ENCODE measurements at regions not wholly inside any gene's neighbourhood (a gene's known extent, or its start where the extent isn't known, plus 50 kb on each side); places are given as distances from the start of the nearest gene placed in this dataset.
A peak's percentile ranks its signal among the peaks of the same experiment; 100 is the strongest.

- CTCF ChIA-PET (ENCODE audit: low intra/inter-chr PET ratio): no interaction called here
- FAIRE-seq: peak; percentile 6
- no peak for TF ChIP-seq DACH1 (IDR thresholded peaks at IDR 0.05; ENCODE audit: partially characterized antibody)
- TF ChIP-seq OTX1 (CRISPR knock-in tag; IDR thresholded peaks at IDR 0.05): no peak
- TF ChIP-seq PHTF2 (CRISPR knock-in tag; IDR thresholded peaks at IDR 0.05): no peak
- no peak for TF ChIP-seq ARID1B (IDR thresholded peaks at IDR 0.05)
- TF ChIP-seq ZNF184 (CRISPR knock-in tag; IDR thresholded peaks at IDR 0.05): no peak
- no peak for TF ChIP-seq POLR3G (IDR thresholded peaks at IDR 0.05; ENCODE audit: extremely low read depth, insufficient read length, insufficient replicate concordance)
- no peak for TF ChIP-seq MTA1 (IDR thresholded peaks at IDR 0.05; ENCODE audit: borderline replicate concordance)
- TF ChIP-seq ZKSCAN8 (CRISPR knock-in tag; IDR thresholded peaks at IDR 0.05): no peak
- no peak for TF ChIP-seq PHF8 (IDR thresholded peaks at IDR 0.05; ENCODE audit: borderline replicate concordance, low read length)
- no peak for TF ChIP-seq MCM2 (IDR thresholded peaks at IDR 0.05; ENCODE audit: low read depth)
- no peak for TF ChIP-seq SRSF7 (optimal IDR thresholded peaks at IDR 0.05; ENCODE audit: low read depth, low read length)
- TF ChIP-seq NR1H2 (CRISPR knock-in tag; IDR thresholded peaks at IDR 0.05): no peak
- no peak for TF ChIP-seq GTF2F1 (IDR thresholded peaks at IDR 0.05; ENCODE audit: low read depth, low read length)
Measured at GRCh38 chr21:27519361-27519760, 552.5 kb upstream of the ADAMTS5 start.

More at GRCh38 chr21:27519361-27519760, 552.5 kb upstream of the ADAMTS5 start:
- Histone ChIP-seq H3K9me3 (replicated peaks; ENCODE audit: control insufficient read depth, insufficient read depth, low read depth, low read length) (no peaks in the 10 kb centered on the region; the same call in 1 of the 2 replicates), H2AFZ (ENCODE audit: low read depth, low read length) (no peak overlapping the region), H3K4me2 (ENCODE audit: insufficient read depth, low read length) (no peak overlapping the region), H3K4me1 (replicated peaks in 1 of 2; ENCODE audit: control insufficient read depth in 2 of 2, insufficient read depth in 2 of 2, low read length in 2 of 2) (no peaks in the 10 kb centered on the region), H4K20me1 (replicated peaks; ENCODE audit: control insufficient read depth, insufficient read depth, low read length) (no peaks in the 10 kb centered on the region), H3K27me3 (ENCODE audit: control insufficient read depth in 2 of 2, insufficient read depth in 2 of 2, low read length in 2 of 2) (no peaks in the 10 kb centered on the region), H3K4me3 (no peak overlapping the region), H3K79me2 (ENCODE audit: control insufficient read depth, insufficient read depth, low read length) (no peaks in the 10 kb centered on the region), H3K9ac (ENCODE audit: insufficient read depth in 1 of 2, low read depth in 2 of 2, low read length in 2 of 2) (no peak overlapping the region), H3K27ac (ENCODE audit: extremely low read depth, low read depth, low read length) (no peak overlapping the region), H3K9me1 (ENCODE audit: control insufficient read depth, insufficient read depth, low read length) (no peaks in the 10 kb centered on the region), H3K36me3 (ENCODE audit: control insufficient read depth, insufficient read depth, low read length) (no peaks in the 10 kb centered on the region)
- in situ Hi-C loops (cut with MboI) (no loop called here), intact Hi-C loops (cut with micrococcal nuclease) (no loop called here)
- DNase-seq (ENCODE audit: extremely low read depth in 1 of 4, low spot score in 3 of 4) (no peak), ATAC-seq (no peak)
- POLR2A ChIA-PET: no interaction called here
- no TSS peak for BruUV-seq (replicated peaks)
